Ovary (tissue), 7 donors: ENCODE measurements at regions not wholly inside any gene's neighbourhood (a gene's known extent, or its start where the extent isn't known, plus 50 kb on each side); places are given as distances from the start of the nearest gene placed in this dataset.

Source experiments
- DNase-seq, 5 donors: peaks; one replicate each; pipeline ENCODE4 v3.0.0-alpha.2; 2019 to 2020
- H3K27ac ChIP-seq, 2 donors: fragments of 200-600 bp; one replicate each; pipeline versions ENCODE4 v1.5.1 to v1.8.0; 2019 to 2022
- H3K27me3 ChIP-seq: fragments of 200-600 bp; one replicate; pipeline ENCODE4 v1.8.0; 2022
- H3K36me3 ChIP-seq: fragments of 200-600 bp; sonication (generic); one replicate; pipeline ENCODE4 v1.5.1; 2019
- H3K4me1 ChIP-seq: one replicate; pipeline ENCODE4 v1.8.1; 2013; ENCODE audit warnings: mild to moderate bottlenecking, moderate library complexity; ENCODE audit not compliant: insufficient read depth
- H3K4me3 ChIP-seq: fragments of 200-600 bp; sonication (generic); one replicate; pipeline ENCODE4 v1.5.1; 2017
- H3K9me3 ChIP-seq, 2 donors: fragments of 200-600 bp in 1 of 2; sonication (generic) in 1 of 2; one replicate each; pipeline versions ENCODE4 v1.5.1 to v1.8.1; 2013 to 2019; ENCODE audit warnings: mild to moderate bottlenecking in 1 of 2, moderate library complexity in 1 of 2
- CTCF ChIP-seq, 3 donors: fragments of 450-650 bp in 2 of 3; fragments of 200-600 bp in 1 of 3; IDR thresholded peaks; one replicate each; pipeline versions ENCODE4 v1.5.1 to v1.8.0; 2016 to 2022; ENCODE audit warnings: antibody characterized with exemption in 3 of 3, mild to moderate bottlenecking in 1 of 3
- EP300 ChIP-seq: sonication (generic); formaldehyde crosslinking; IDR thresholded peaks from one replicate; pipeline ENCODE4 v1.6.1; 2017; ENCODE audit warnings: antibody characterized with exemption
- POLR2A ChIP-seq: fragments of 450-650 bp; IDR thresholded peaks from one replicate; pipeline ENCODE4 v1.6.1; 2017; ENCODE audit warnings: antibody characterized with exemption, mild to moderate bottlenecking, moderate library complexity
- WGBS, 3 donors: extraction: QIAGEN DNeasy Blood & Tissue Kit in 1 of 3; methylation state at CpG; one replicate each; pipeline versions ENCODE4 v1.1.5 to v1.1.7; 2013 to 2017; 5-methylcytosine and 5-hydroxymethylcytosine counted together
- intact Hi-C, 4 donors: fragments of 100-400 bp; cut with DNase I; formaldehyde crosslinking; loops; one replicate each; pipeline versions ENCODE4 v1.11.0 to v1.15.1; 2022 to 2023
- donor health status: DM: no; HTN: no; CAD: no; lungs with moderate emphysema.
- donor health status: DM: no; HTN: no; CAD: no.
- donor health status: Bipolar disorder and iron deficiency.
- donor health status: DM: no; HTN: no; CAD: no.
- donor health status: DM: yes; HTN: yes; CAD: no.

DNA sequence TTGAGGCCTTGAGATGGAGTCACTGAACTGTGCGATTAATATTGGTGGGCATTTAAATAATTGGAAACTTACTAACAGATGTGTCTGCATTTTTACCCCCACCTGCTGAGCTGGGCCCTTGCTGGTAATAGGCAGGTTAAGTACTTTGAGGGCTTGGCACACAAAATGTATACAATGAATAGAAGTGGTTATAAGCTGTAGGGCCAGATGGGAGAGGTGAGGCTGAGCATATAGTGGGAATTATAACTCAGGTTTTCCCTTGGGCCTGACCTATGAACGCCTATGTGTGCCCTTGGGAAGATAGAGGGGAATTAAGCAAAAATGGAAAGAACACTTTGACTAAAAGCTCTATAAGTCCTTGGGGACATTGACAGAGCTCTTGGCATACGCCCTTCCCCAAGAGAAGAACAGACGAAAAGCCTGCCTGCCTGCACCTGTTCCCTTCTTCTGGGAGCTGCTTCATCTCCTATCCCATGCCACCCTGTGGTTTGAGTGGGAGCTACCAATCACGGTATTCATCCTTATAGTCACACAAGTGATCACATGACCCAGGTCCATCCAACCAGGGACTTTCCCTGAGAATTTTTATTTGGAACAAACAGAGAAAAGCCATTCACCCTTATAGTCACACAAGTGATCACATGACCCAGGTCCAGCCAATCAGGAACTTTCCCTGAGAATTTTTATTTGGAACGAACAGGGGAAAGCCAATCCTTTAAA is 260.7 kb upstream of the CSF3R start:
- no peak overlapping the region for H3K4me3 ChIP-seq
- no peak for DNase-seq
- no peaks in the 10 kb centered on the region for H3K27me3 ChIP-seq
- 65 to 90% (median 75%) methylated on average over 6 of the region's 6 CpGs for WGBS, 3 donors
- no peak overlapping the region for H3K27ac ChIP-seq
- no peaks in the 10 kb centered on the region for H3K36me3 ChIP-seq
- TF ChIP-seq POLR2A, result no peak
- TF ChIP-seq EP300, result no peak
- TF ChIP-seq CTCF (IDR thresholded peaks at IDR 0.05), result no peak
- no peaks in the 10 kb centered on the region for H3K4me1 ChIP-seq
- H3K9me3 ChIP-seq, result no peaks in the 10 kb centered on the region
- intact Hi-C loops, result no loop called here

- intact Hi-C loops, result no loop called here
- 86 to 90% (median 88%) methylated on average over 1 of the region's 1 CpG for WGBS, 3 donors
Measured at GRCh38 chr1:36741066-36741465, 258.4 kb upstream of the CSF3R start.

GRCh38 chr1:36740446-36740845 is 257.7 kb upstream of the CSF3R start:
- H3K4me1 ChIP-seq, result no peaks in the 10 kb centered on the region
- no peak for DNase-seq

More at GRCh38 chr1:36741066-36741465, 258.4 kb upstream of the CSF3R start:
- no peak overlapping the region for H3K27ac ChIP-seq
- H3K4me1 ChIP-seq, result no peaks in the 10 kb centered on the region
- no peaks in the 10 kb centered on the region for H3K27me3 ChIP-seq
- no peak overlapping the region for H3K4me3 ChIP-seq
- H3K36me3 ChIP-seq, result no peaks in the 10 kb centered on the region
- TF ChIP-seq POLR2A, result no peak
- no peak for TF ChIP-seq EP300
- TF ChIP-seq CTCF (IDR thresholded peaks at IDR 0.05), result no peak
- H3K9me3 ChIP-seq, result no peaks in the 10 kb centered on the region
- DNase-seq, result no peak

GRCh38 chr1:36739703-36740289 is 257.1 kb upstream of the CSF3R start:
- intact Hi-C loops, result no loop called here
- DNase-seq, result no peak
- no peaks in the 10 kb centered on the region for H3K9me3 ChIP-seq
- no peaks in the 10 kb centered on the region for H3K4me1 ChIP-seq
- TF ChIP-seq POLR2A, result no peak
- no peak for TF ChIP-seq CTCF (IDR thresholded peaks at IDR 0.05)
- TF ChIP-seq EP300, result no peak
- no peaks in the 10 kb centered on the region for H3K27me3 ChIP-seq
- H3K36me3 ChIP-seq, result no peaks in the 10 kb centered on the region
- WGBS, 3 donors, result 57 to 65% (median 57%) methylated on average over 6 of the region's 6 CpGs
- no peak overlapping the region for H3K27ac ChIP-seq
- no peak overlapping the region for H3K4me3 ChIP-seq

More at GRCh38 chr1:36740446-36740845, 257.7 kb upstream of the CSF3R start:
- no peaks in the 10 kb centered on the region for H3K36me3 ChIP-seq
- H3K27ac ChIP-seq, result no peak overlapping the region
- whole genome bisulfite sequencing, 3 donors, result 0 to 43% (median 33%) methylated on average over 1 of the region's 1 CpG
- no peaks in the 10 kb centered on the region for H3K27me3 ChIP-seq
- intact Hi-C loops, result no loop called here
- no peak overlapping the region for H3K4me3 ChIP-seq
- TF ChIP-seq CTCF (IDR thresholded peaks at IDR 0.05) (no peak), POLR2A (no peak), EP300 (no peak)
- H3K9me3 ChIP-seq, result no peaks in the 10 kb centered on the region
